Liver (tissue), 8 donors: ENCODE measurements at regions not wholly inside any gene's neighbourhood (a gene's known extent, or its start where the extent isn't known, plus 50 kb on each side); places are given as distances from the start of the nearest gene placed in this dataset.

ENCODE experiments used
- DNase-seq: peaks from one replicate; pipeline ENCODE4 v3.0.0-alpha.2; 2017; ENCODE audit warnings: low spot score
- H3K27ac ChIP-seq, 2 donors: one replicate each; pipeline ENCODE4 v1.7.0; 2013; ENCODE audit warnings: inconsistent platforms in 2 of 2, low read length in 2 of 2, control low read depth in 1 of 2, low read depth in 1 of 2, mild to moderate bottlenecking in 1 of 2
- H3K27me3 ChIP-seq, 4 donors: one replicate each; pipeline versions ENCODE4 v1.6.1 to v1.7.0; 2013; ENCODE audit warnings: low read length in 3 of 4, inconsistent platforms in 1 of 4, mild to moderate bottlenecking in 1 of 4, moderate library complexity in 1 of 4; ENCODE audit not compliant: control insufficient read depth in 4 of 4, insufficient read depth in 4 of 4
- H3K36me3 ChIP-seq, 4 donors: one replicate each; pipeline versions ENCODE4 v1.6.1 to v1.7.0; 2013; ENCODE audit warnings: low read length in 3 of 4, mild to moderate bottlenecking in 3 of 4, low read depth in 1 of 4, moderate library complexity in 1 of 4; ENCODE audit not compliant: control insufficient read depth in 4 of 4, insufficient read depth in 3 of 4
- H3K4me1 ChIP-seq, 4 donors: one replicate each; pipeline versions ENCODE4 v1.6.1 to v1.7.0; 2013; ENCODE audit warnings: low read length in 3 of 4, mild to moderate bottlenecking in 3 of 4, moderate library complexity in 1 of 4; ENCODE audit not compliant: control insufficient read depth in 4 of 4, insufficient read depth in 4 of 4
- H3K4me3 ChIP-seq, 3 donors: one replicate each; pipeline versions ENCODE4 v1.6.1 to v1.7.0; 2013; ENCODE audit warnings: low read length in 3 of 3, control low read depth in 1 of 3, low read depth in 1 of 3, mild to moderate bottlenecking in 1 of 3
- H3K9ac ChIP-seq, 2 donors: one replicate each; pipeline ENCODE4 v1.7.0; 2013; ENCODE audit warnings: low read length in 2 of 2, mild to moderate bottlenecking in 2 of 2, moderate library complexity in 2 of 2, control low read depth in 1 of 2, low read depth in 1 of 2
- H3K9me3 ChIP-seq, 4 donors: one replicate each; pipeline versions ENCODE4 v1.6.1 to v1.7.0; 2013; ENCODE audit warnings: low read length in 3 of 4; ENCODE audit not compliant: control insufficient read depth in 4 of 4
- ATF3 ChIP-seq: IDR thresholded peaks from 2 replicates; pipeline ENCODE4 v1.6.1; 2016; ENCODE audit warnings: antibody characterized with exemption
- CTCF ChIP-seq: fragments of 150-350 bp; IDR thresholded peaks from 2 replicates; pipeline ENCODE4 v1.5.1; 2017; ENCODE audit warnings: improper control_type of control experiment, low read depth, low read length; ENCODE audit not compliant: missing input control
- EGR1 ChIP-seq, 2 donors: IDR thresholded peaks; 2 replicates each; pipeline ENCODE4 v1.6.1; 2016 to 2018; ENCODE audit warnings: antibody characterized with exemption in 2 of 2, low read depth in 2 of 2
- FOXA1 ChIP-seq: IDR thresholded peaks from 2 replicates; pipeline ENCODE4 v1.6.1; 2016; ENCODE audit warnings: antibody characterized with exemption
- FOXA2 ChIP-seq: IDR thresholded peaks from 2 replicates; pipeline ENCODE4 v1.6.1; 2016; ENCODE audit warnings: antibody characterized with exemption
- GABPA ChIP-seq, 2 donors: IDR thresholded peaks in 1 of 2; conservative IDR thresholded peaks in 1 of 2; 2 replicates each; pipeline ENCODE4 v1.6.1; 2016; ENCODE audit warnings: antibody characterized with exemption in 2 of 2, mild to moderate bottlenecking in 1 of 2, moderate library complexity in 1 of 2
- HNF4A ChIP-seq, 2 donors: conservative IDR thresholded peaks; 2 replicates each; pipeline ENCODE4 v1.6.1; 2016; ENCODE audit warnings: antibody characterized with exemption in 2 of 2, mild to moderate bottlenecking in 2 of 2
- HNF4G ChIP-seq: IDR thresholded peaks from 2 replicates; pipeline ENCODE4 v1.6.1; 2016; ENCODE audit warnings: antibody characterized with exemption
- JUND ChIP-seq, 2 donors: IDR thresholded peaks; 2 replicates each; pipeline ENCODE4 v1.6.1; 2016; ENCODE audit warnings: antibody characterized with exemption in 2 of 2
- MAX ChIP-seq: IDR thresholded peaks from 2 replicates; pipeline ENCODE4 v1.6.1; 2016; ENCODE audit warnings: antibody characterized with exemption
- NR2F2 ChIP-seq: IDR thresholded peaks from 2 replicates; pipeline ENCODE4 v1.6.1; 2016; ENCODE audit warnings: antibody characterized with exemption
- RAD21 ChIP-seq, 2 donors: IDR thresholded peaks; 2 replicates each; pipeline ENCODE4 v1.6.1; 2016; ENCODE audit warnings: antibody characterized with exemption in 2 of 2, mild to moderate bottlenecking in 2 of 2
- REST ChIP-seq: IDR thresholded peaks from 2 replicates; pipeline ENCODE4 v1.6.1; 2016; ENCODE audit warnings: antibody characterized with exemption, mild to moderate bottlenecking
- RXRA ChIP-seq, 2 donors: IDR thresholded peaks; 2 replicates each; pipeline ENCODE4 v1.6.1; 2017 to 2018; ENCODE audit warnings: antibody characterized with exemption in 2 of 2, mild to moderate bottlenecking in 1 of 2
- SP1 ChIP-seq: IDR thresholded peaks from 2 replicates; pipeline ENCODE4 v1.6.1; 2018; ENCODE audit warnings: antibody characterized with exemption, mild to moderate bottlenecking
- TAF1 ChIP-seq: conservative IDR thresholded peaks from 2 replicates; pipeline ENCODE4 v1.6.1; 2016; ENCODE audit warnings: antibody characterized with exemption, mild to moderate bottlenecking
- YY1 ChIP-seq: IDR thresholded peaks from 2 replicates; pipeline ENCODE4 v1.6.1; 2016; ENCODE audit warnings: antibody characterized with exemption, mild to moderate bottlenecking
- ZBTB33 ChIP-seq: IDR thresholded peaks from 2 replicates; pipeline ENCODE4 v1.6.1; 2016; ENCODE audit warnings: antibody characterized with exemption
- WGBS: extraction: QIAGEN DNeasy Blood & Tissue Kit; methylation state at CpG from one replicate; pipeline ENCODE4 v1.1.7; 2013; 5-methylcytosine and 5-hydroxymethylcytosine counted together
- donor health status: healthy.
- donor health status: healthy.
- donor health status: healthy.
- donor health status: healthy.
- donor health status: healthy.

- no peaks in the 10 kb centered on the region for H3K36me3 ChIP-seq
- DNase-seq: no peak
- no peak overlapping the region for H3K4me3 ChIP-seq
- H3K4me1 ChIP-seq: no peaks in the 10 kb centered on the region
- H3K27me3 ChIP-seq: no peaks in the 10 kb centered on the region
- WGBS: 94% methylated on average over 5 of the region's 5 CpGs
- no peak overlapping the region for H3K27ac ChIP-seq
- TF ChIP-seq SP1 (no peak), MAX (no peak)
- no peaks in the 10 kb centered on the region for H3K9me3 ChIP-seq
- H3K9ac ChIP-seq: no peak overlapping the region
These were observed 274.7 kb downstream of the FOXO1 start for GRCh38 chr13:40391788-40392187.

- Histone ChIP-seq H3K9me3 (no peaks in the 10 kb centered on the region), H3K4me1 (peaks cover 0 to 6% (median 0%) of the 10 kb centered on the region in 4 donors), H3K36me3 (no peaks in the 10 kb centered on the region), H3K27ac (no peak overlapping the region), H3K9ac (no peak overlapping the region), H3K27me3 (no peaks in the 10 kb centered on the region), H3K4me3 (no peak overlapping the region)
- DNase-seq: no peak
- TF ChIP-seq FOXA2 (no peak), FOXA1 (no peak), TAF1 (no peak), JUND (IDR thresholded peaks at IDR 0.05) (no peak), ATF3 (no peak), HNF4G (no peak), MAX (no peak)
- WGBS: 95% methylated on average over 5 of the region's 5 CpGs
These were observed 272.0 kb downstream of the FOXO1 start for GRCh38 chr13:40394304-40394985.

GRCh38 chr13:40398065-40398464 lies 268.4 kb downstream of the FOXO1 start:
- Histone ChIP-seq H3K27ac (no peak overlapping the region), H3K9ac (no peak overlapping the region), H3K9me3 (no peaks in the 10 kb centered on the region), H3K36me3 (no peaks in the 10 kb centered on the region), H3K4me1 (peaks cover 5 to 19% (median 14%) of the 10 kb centered on the region in 4 donors), H3K4me3 (no peak overlapping the region), H3K27me3 (no peaks in the 10 kb centered on the region)
- 30% methylated on average over 2 of the region's 2 CpGs for WGBS
- TF ChIP-seq REST (no peak), MAX (no peak), FOXA1 (no peak), FOXA2 (no peak), YY1 (no peak), GABPA (IDR thresholded peaks at IDR 0.05 in 1 of 2, conservative IDR thresholded peaks at IDR 0.05 in 1 of 2) (no peak), ZBTB33 (no peak), RXRA (IDR thresholded peaks at IDR 0.05) (peak; percentile 68 to 82), ATF3 (no peak), NR2F2 (no peak), RAD21 (IDR thresholded peaks at IDR 0.05) (peak in 1 of 2 donors; percentile 36), JUND (IDR thresholded peaks at IDR 0.05) (no peak), TAF1 (no peak), EGR1 (IDR thresholded peaks at IDR 0.05; ENCODE audit: low read depth in 2 of 2) (no peak), SP1 (peak; percentile 8), CTCF (no peak), HNF4A (conservative IDR thresholded peaks at IDR 0.05) (peak in 1 of 2 donors; percentile 23), HNF4G (no peak)
- no peak for DNase-seq
